DND-41 (cell line): ENCODE measurements at regions not wholly inside any gene's neighbourhood (a gene's known extent, or its start where the extent isn't known, plus 50 kb on each side); places are given as distances from the start of the nearest gene placed in this dataset.

Experiments used
- EZH2 ChIP-seq: IDR thresholded peaks from 3 replicates; pipeline ENCODE4 v1.6.1; 2012; ENCODE audit warnings: borderline replicate concordance, low read depth, mild to moderate bottlenecking, moderate library complexity, low read length, inconsistent platforms; ENCODE audit not compliant: severe bottlenecking
- TF ChIP-seq, protein P1 (sequence below): IDR thresholded peaks from 2 replicates; pipeline ENCODE4 v1.5.1; 2012; ENCODE audit warnings: borderline replicate concordance, low read length, moderate library complexity, mild to moderate bottlenecking; ENCODE audit not compliant: poor library complexity, severe bottlenecking; ENCODE audit errors: extremely low read depth

DNA sequence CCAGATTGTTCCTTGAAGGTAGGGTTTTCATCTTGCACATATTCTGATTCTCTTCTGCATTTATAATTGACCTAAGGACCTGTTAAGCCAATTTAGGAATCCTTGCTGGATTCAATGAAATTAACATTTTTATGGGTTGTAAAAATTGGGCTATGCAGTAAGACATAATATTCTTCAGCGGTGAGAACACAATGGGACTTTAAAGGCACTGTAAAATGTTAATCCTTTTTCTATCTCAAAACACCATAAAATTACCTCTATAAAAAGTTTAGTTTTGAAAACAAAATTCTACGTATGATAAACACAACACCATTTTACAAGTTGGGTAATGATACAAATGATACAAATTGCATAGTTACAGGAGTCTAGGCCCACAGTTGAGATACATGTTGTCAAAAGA is 169.2 kb upstream of the DTNA start:
- TF ChIP-seq, protein P1, sequence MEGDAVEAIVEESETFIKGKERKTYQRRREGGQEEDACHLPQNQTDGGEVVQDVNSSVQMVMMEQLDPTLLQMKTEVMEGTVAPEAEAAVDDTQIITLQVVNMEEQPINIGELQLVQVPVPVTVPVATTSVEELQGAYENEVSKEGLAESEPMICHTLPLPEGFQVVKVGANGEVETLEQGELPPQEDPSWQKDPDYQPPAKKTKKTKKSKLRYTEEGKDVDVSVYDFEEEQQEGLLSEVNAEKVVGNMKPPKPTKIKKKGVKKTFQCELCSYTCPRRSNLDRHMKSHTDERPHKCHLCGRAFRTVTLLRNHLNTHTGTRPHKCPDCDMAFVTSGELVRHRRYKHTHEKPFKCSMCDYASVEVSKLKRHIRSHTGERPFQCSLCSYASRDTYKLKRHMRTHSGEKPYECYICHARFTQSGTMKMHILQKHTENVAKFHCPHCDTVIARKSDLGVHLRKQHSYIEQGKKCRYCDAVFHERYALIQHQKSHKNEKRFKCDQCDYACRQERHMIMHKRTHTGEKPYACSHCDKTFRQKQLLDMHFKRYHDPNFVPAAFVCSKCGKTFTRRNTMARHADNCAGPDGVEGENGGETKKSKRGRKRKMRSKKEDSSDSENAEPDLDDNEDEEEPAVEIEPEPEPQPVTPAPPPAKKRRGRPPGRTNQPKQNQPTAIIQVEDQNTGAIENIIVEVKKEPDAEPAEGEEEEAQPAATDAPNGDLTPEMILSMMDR, result no peak
- no peak for TF ChIP-seq EZH2
